ENCODE measurements at regions not wholly inside any gene's neighbourhood (a gene's known extent, or its start where the extent isn't known, plus 50 kb on each side); places are given as distances from the start of the nearest gene placed in this dataset.

GRCh38 chr2:223692191-223692947 lies 90.2 kb upstream of the SCG2 start:
- intact Hi-C loops (cut with DNase I), result loop anchor here (5.0 kb wide), 1 partner anchor 105 kb away; no protein-coding TSS in a partner anchor
- DNase-seq, result peak; percentile 55 to 64
- WGBS, 2 donors, result 50 to 53% methylated on average over 13 of the region's 13 CpGs

GRCh38 chr2:223688094-223688835 lies 86.1 kb upstream of the SCG2 start:
- no peak for DNase-seq
- no peak for TF ChIP-seq POLR2A (IDR thresholded peaks at IDR 0.05)
- TF ChIP-seq CTCF (IDR thresholded peaks at IDR 0.05), result no peak
- H3K4me1 ChIP-seq, result no peaks in the 10 kb centered on the region
- no peaks in the 10 kb centered on the region for H3K27me3 ChIP-seq
- WGBS, 2 donors, result 56 to 61% methylated on average over 4 of the region's 4 CpGs
- no peaks in the 10 kb centered on the region for H3K36me3 ChIP-seq
- no peak overlapping the region for H3K4me3 ChIP-seq (replicated peaks in 1 of 3)
- intact Hi-C loops (cut with DNase I), result no loop called here
- H3K9me3 ChIP-seq, result no peaks in the 10 kb centered on the region
- no peak overlapping the region for H3K27ac ChIP-seq

More at GRCh38 chr2:223692191-223692947, 90.2 kb upstream of the SCG2 start:
- no peaks in the 10 kb centered on the region for H3K9me3 ChIP-seq
- H3K4me1 ChIP-seq, result peaks cover 4 to 15% of the 10 kb centered on the region in 2 donors
- no peaks in the 10 kb centered on the region for H3K36me3 ChIP-seq
- no peak overlapping the region for H3K27ac ChIP-seq
- H3K4me3 ChIP-seq (replicated peaks in 1 of 3), result no peak overlapping the region
- H3K27me3 ChIP-seq, result no peaks in the 10 kb centered on the region
- TF ChIP-seq CTCF (IDR thresholded peaks at IDR 0.05), result peak in 5 of 6 experiments; percentile 18 to 68 (median 63)
- no peak for TF ChIP-seq POLR2A (IDR thresholded peaks at IDR 0.05)

DNA sequence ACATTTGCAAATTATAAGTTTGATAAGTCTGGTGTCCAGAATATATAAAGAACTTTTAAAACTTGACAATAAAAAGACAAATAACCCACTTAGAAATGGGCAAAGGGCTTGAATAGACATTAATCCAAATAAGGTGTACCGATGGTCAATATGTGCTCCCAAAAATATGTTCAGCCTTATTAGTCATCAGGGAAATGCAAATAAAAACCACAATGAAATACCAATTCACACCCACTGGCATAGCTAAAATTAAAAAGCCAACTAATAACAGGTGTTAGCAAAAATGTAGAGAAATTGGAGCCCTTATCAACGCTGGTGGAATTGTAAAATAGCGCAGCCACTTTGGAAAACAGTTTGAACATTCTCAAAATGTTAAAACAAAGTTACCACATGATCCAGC lies 79.0 kb upstream of the SCG2 start:
- H3K36me3 ChIP-seq, result no peaks in the 10 kb centered on the region
- H3K27ac ChIP-seq, result no peak overlapping the region
- H3K9me3 ChIP-seq, result no peaks in the 10 kb centered on the region
- H3K27me3 ChIP-seq, result no peaks in the 10 kb centered on the region
- no peak overlapping the region for H3K4me3 ChIP-seq (replicated peaks in 1 of 3)
- 55 to 60% methylated on average over 3 of the region's 3 CpGs for WGBS, 2 donors
- H3K4me1 ChIP-seq, result no peaks in the 10 kb centered on the region
- intact Hi-C loops (cut with DNase I), result no loop called here
- TF ChIP-seq POLR2A (IDR thresholded peaks at IDR 0.05) (no peak), CTCF (IDR thresholded peaks at IDR 0.05) (no peak)
- DNase-seq, result no peak

- intact Hi-C loops (cut with DNase I), result no loop called here
- Histone ChIP-seq H3K36me3 (no peaks in the 10 kb centered on the region), H3K4me3 (replicated peaks in 1 of 3) (no peak overlapping the region), H3K27ac (no peak overlapping the region), H3K27me3 (no peaks in the 10 kb centered on the region), H3K9me3 (no peaks in the 10 kb centered on the region), H3K4me1 (no peaks in the 10 kb centered on the region)
- WGBS, 2 donors, result 63 to 65% methylated on average over 5 of the region's 5 CpGs
- no peak for TF ChIP-seq POLR2A (IDR thresholded peaks at IDR 0.05)
- peak; percentile 21 to 60 (median 52) for TF ChIP-seq CTCF (IDR thresholded peaks at IDR 0.05)
- DNase-seq, result peak; percentile 37 to 42
These were observed 72.9 kb upstream of the SCG2 start for GRCh38 chr2:223674998-223675609.
